ENCODE measurements at regions not wholly inside any gene's neighbourhood (a gene's known extent, or its start where the extent isn't known, plus 50 kb on each side); places are given as distances from the start of the nearest gene placed in this dataset.
A peak's percentile ranks its signal among the peaks of the same experiment; 100 is the strongest.

- DNase-seq (ENCODE audit: insufficient read length, low spot score) (no peak), FAIRE-seq (no peak)
- no peak for TF ChIP-seq CTCF (IDR thresholded peaks at IDR 0.05; ENCODE audit: insufficient read depth, missing control alignments)
Observed at GRCh38 chr18:46415532-46416252, 241.3 kb downstream of the LOXHD1 start.

- FAIRE-seq (peak; percentile 73), DNase-seq (ENCODE audit: insufficient read length, low spot score) (no peak)
- TF ChIP-seq CTCF (IDR thresholded peaks at IDR 0.05; ENCODE audit: insufficient read depth, missing control alignments) = no peak
Observed at GRCh38 chr18:46416706-46417638, 240.0 kb downstream of the LOXHD1 start.

GRCh38 chr18:46418663-46419260 lies 238.3 kb downstream of the LOXHD1 start:
- TF ChIP-seq CTCF (IDR thresholded peaks at IDR 0.05; ENCODE audit: insufficient read depth, missing control alignments) = no peak
- DNase-seq (ENCODE audit: insufficient read length, low spot score) (no peak), FAIRE-seq (peak; percentile 21)

- no peak for FAIRE-seq
- no peak for DNase-seq (ENCODE audit: insufficient read length, low spot score)
- TF ChIP-seq CTCF (IDR thresholded peaks at IDR 0.05; ENCODE audit: insufficient read depth, missing control alignments) = no peak
Observed at GRCh38 chr18:46419391-46420141, 237.5 kb downstream of the LOXHD1 start.

GRCh38 chr18:46421973-46422551 lies 235.0 kb downstream of the LOXHD1 start:
- no peak for DNase-seq (ENCODE audit: insufficient read length, low spot score)
- FAIRE-seq = no peak
- TF ChIP-seq CTCF (IDR thresholded peaks at IDR 0.05; ENCODE audit: insufficient read depth, missing control alignments) = no peak

- TF ChIP-seq CTCF (IDR thresholded peaks at IDR 0.05; ENCODE audit: insufficient read depth, missing control alignments) = no peak
- DNase-seq (ENCODE audit: insufficient read length, low spot score) (no peak), FAIRE-seq (no peak)
Observed at GRCh38 chr18:46422552-46423055, 234.4 kb downstream of the LOXHD1 start.
